Sciatic nerve (tissue), 2 donors: ENCODE measurements at regions not wholly inside any gene's neighbourhood (a gene's known extent, or its start where the extent isn't known, plus 50 kb on each side); places are given as distances from the start of the nearest gene placed in this dataset.

Source experiments
- ATAC-seq: fragments of 200-7000 bp; cut with Tn5 transposase; one replicate; pipeline ENCODE4 v1.9.1; 2020; ENCODE audit warnings: mild to moderate bottlenecking, moderate library complexity
- DNase-seq: peaks from one replicate; pipeline ENCODE4 v3.0.0-alpha.2; 2020; ENCODE audit warnings: low spot score
- intact Hi-C: fragments of 100-400 bp; cut with DNase I; formaldehyde crosslinking; loops from one replicate; pipeline ENCODE4 v1.14.2; 2022
- donor health status: DM: no; HTN: no; CAD: no.
- donor health status: DM: no; HTN: no; CAD: no.

DNA sequence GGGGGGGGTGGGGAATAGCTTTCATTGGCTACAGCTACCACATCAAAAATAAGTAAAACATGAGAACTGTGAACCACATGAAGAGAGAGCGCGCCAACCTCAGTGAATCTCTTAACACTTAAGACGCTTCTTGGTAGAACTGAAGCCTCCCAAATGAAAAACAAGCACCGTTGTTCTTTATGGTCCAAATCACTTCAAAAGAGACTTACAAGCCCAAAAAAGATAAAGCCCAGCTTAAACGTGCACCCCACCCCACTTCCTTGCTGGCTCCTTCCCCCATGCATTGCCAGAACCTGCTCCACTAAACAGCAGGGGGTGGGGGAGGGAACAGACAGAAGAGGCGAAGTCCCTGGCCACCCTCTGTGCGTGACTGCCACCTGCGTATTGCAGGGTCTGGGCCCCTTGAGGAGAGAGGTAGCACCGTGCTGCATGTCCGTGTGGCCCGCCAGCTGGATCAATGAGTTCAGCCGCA lies 479.1 kb downstream of the FOXO1 start:
- DNase-seq, result no peak
- intact Hi-C loops, result no loop called here
- ATAC-seq, result no peak

GRCh38 chr13:40187841-40188591 lies 478.4 kb downstream of the FOXO1 start:
- ATAC-seq (peak; percentile 32), DNase-seq (no peak)
- intact Hi-C loops, result no loop called here

DNA sequence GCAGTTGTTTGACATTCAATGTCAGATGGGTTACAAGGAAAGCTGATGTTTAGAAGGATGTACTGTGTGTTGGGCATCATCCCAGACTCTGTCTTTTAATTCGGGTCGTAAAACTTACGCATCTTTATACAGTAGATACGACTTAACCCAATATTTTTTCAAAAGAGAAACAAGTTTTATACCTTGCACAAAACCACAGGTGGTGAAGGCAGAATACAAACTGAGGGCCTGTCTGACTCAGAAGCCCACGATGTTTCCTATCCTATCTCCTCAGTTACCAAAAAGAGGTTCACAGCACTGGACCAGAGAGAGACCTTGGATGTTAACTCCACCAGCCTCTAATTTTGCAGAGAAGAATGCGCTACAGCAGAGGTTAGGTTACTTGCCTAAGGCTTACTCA lies 477.0 kb downstream of the FOXO1 start:
- ATAC-seq, result no peak
- intact Hi-C loops, result no loop called here
- no peak for DNase-seq

DNA sequence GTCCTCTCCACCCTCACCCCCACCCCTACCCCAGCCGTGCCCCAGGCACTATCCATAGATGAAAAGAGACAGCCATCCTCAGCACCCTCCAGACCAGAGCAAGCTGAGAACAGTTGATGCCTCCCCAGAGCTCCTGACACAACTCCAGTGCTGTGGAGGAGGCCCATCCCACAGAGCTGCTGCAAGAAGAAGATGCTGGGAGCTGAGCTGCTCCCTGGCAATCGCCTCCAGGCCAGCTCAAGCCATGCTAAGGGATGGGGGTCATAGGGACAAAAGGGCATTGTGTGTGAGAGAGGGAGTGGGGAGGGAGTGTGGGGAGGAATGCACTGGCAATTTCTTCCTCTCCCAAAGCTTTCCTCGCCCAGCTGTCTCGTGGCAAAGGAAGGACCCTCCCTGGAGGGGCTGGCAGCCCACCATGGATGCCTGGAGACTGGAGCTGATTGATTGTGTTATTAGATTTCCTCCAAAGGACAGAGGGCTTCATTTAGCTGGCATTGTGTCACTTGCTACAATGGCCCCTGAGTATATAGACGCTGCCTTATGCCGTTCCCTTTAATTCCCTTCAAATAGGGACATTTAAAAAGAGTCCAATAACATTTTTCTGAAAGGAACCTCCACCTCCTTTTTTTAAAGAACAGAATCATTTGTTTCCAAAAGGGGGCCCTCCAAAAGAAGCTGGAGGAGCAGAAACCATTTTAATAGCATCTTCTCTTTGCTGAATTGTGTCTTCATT lies 476.4 kb downstream of the FOXO1 start:
- intact Hi-C loops, result no loop called here
- DNase-seq (no peak), ATAC-seq (peak; percentile 57)

GRCh38 chr13:40190641-40191100 lies 475.8 kb downstream of the FOXO1 start:
- DNase-seq, result no peak
- intact Hi-C loops, result no loop called here

DNA sequence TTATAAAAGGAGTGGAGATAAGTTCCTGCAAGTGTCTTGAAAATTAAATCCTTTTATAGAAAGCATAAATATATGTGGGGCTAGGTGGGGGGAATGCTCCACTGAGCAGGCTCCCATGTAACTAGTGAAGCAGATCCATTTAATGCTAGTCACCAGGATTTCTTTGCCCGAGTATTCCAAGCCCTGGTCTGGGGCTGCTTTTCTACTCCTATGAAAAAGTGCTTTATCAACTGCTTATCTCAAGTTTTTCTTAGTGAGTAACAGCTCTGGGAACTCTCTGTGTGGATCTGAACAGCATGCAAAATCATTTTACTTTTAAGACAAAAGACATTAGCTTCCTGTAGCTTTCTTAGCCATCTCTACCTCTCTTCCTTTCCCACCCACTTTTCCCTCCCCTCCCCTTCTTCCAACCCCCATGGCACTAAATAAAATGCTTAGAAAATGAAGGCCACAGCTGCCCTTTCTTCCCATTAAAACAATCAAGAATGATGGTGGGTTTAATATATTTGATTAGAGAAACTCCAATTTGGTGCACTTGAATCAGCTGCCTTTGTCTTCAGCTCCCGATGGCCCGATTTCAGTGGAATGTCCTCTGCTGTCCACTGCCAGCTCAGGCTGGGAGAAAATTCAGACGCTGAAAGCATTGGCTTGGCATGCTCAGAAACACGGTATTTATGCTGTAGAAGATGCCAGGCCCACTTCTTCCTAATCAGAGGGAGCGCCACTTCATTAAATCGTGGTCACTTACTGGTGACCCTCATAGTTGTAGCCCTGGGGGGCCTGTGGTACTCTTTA lies 475.1 kb downstream of the FOXO1 start:
- intact Hi-C loops, result no loop called here
- DNase-seq (no peak), ATAC-seq (no peak)

More at GRCh38 chr13:40190641-40191100, 475.8 kb downstream of the FOXO1 start:
- peak; percentile 53 for ATAC-seq

GRCh38 chr13:40192452-40192851 lies 474.0 kb downstream of the FOXO1 start:
- ATAC-seq (no peak), DNase-seq (no peak)
- intact Hi-C loops, result no loop called here

DNA sequence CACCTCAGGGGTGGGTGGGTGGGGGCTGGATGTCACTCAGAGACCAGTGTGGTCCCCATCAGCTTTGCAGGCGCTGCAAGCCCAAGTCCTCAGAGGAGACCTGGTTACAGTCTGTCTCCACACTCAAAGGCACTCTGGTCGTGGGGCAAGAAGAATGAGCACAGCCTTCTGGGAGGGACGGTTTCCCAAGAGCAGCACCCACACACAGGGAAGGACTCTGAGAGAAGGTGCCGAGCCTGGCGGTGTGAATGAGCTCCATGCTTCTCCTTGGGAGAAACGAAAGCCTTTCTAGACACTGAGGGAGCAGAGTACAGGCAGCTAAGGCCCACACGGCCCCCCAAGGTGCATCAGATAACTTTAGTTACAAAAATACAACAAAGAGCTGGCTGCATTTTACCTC lies 473.6 kb downstream of the FOXO1 start:
- no peak for DNase-seq

GRCh38 chr13:40193286-40194223 lies 472.9 kb downstream of the FOXO1 start:
- DNase-seq (no peak), ATAC-seq (peak; percentile 86)
- intact Hi-C loops, result no loop called here

More for the DNA sequence above, 473.6 kb downstream of the FOXO1 start:
- intact Hi-C loops, result no loop called here
- no peak for ATAC-seq

- peak; percentile 1 for ATAC-seq
- intact Hi-C loops, result no loop called here
- no peak for DNase-seq
These were observed 472.1 kb downstream of the FOXO1 start for GRCh38 chr13:40194224-40194806.

DNA sequence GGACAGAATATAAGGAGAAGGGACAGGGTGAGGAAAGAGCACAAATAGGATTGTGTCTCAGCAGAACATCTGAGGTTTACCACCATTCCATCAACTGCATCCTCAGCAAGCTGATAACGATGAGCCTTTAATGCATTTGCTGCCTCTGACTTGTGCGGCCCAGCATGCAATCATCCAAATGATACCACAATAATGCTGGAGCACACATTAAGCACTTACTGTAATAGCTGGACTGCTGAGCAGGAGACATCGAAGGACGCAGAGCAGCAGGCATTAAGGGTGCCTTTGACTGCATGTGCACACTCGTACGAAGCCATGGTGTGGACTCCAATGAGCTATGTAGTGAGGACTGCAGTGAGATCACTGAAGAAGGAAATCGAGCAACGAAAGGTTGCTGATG lies 469.4 kb downstream of the FOXO1 start:
- DNase-seq (no peak), ATAC-seq (no peak)
- intact Hi-C loops, result no loop called here

GRCh38 chr13:40197936-40198595 lies 468.4 kb downstream of the FOXO1 start:
- intact Hi-C loops, result no loop called here
- DNase-seq (no peak), ATAC-seq (no peak)

DNA sequence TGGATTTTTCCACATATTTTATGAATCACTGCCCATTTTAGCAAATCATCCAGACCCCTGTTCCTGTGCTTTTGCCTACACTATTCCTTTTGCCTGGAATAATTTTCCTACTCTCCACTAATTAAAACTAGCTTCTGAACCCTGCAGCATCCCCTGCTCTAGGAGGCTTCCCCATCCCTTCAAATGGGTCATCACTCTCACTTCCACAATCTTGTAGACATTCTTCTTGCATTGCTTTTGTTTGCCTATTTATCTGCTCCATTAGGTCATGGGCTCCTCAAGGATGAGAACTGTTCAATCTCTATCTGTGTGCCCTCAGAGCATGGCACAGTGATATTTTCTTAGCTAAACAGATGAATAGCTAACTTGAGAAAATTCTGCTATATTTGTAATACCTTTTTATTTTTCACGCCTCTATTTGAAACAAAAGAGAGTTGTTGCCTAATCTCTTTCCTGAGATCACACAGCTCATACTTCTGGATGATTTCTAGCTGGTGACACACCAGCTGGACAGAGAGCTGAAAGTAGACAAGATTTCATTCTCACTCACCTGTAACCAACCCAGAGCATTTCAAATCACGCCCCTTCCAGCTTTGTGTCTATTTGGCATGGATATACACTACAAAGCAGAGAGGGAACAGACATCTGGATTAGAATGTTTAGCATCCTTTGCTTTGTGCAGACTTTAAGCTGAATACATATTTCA lies 466.0 kb downstream of the FOXO1 start:
- ATAC-seq (no peak), DNase-seq (no peak)
- intact Hi-C loops, result no loop called here

- ATAC-seq (no peak), DNase-seq (no peak)
- intact Hi-C loops, result no loop called here
These were observed 462.2 kb downstream of the FOXO1 start for GRCh38 chr13:40204246-40204645.

DNA sequence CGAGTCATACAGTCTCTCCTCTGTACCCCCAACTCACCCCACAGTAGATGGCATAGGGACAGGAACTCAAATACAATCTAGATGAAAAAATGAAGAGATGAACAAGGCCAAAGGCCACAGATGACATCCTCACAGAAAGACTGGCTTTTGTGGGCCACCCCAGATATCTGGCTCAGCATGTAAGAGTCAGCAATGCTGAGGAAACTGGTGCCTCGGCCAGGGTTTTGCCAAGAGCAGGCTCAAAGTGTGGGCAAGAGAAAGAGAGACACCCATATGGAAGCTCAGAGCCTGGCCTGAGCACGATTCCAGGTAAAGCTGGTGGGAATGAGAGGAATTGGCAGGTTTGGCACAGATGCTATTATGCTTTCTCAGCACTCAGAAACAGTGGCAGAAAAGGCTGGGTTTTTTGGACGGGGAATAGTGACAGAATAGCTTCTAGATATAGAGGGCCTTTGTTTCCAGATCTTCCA lies 460.6 kb downstream of the FOXO1 start:
- intact Hi-C loops, result no loop called here
- ATAC-seq (no peak), DNase-seq (no peak)

- DNase-seq (no peak), ATAC-seq (peak; percentile 31)
- intact Hi-C loops, result no loop called here
These were observed 460.0 kb downstream of the FOXO1 start for GRCh38 chr13:40206241-40207000.
